GM13977 (cell line): ENCODE measurements at regions not wholly inside any gene's neighbourhood (a gene's known extent, or its start where the extent isn't known, plus 50 kb on each side); places are given as distances from the start of the nearest gene placed in this dataset.
"Not testable (repeated sequence)": the region's sequence is repeated elsewhere in the genome, so short reads cannot be mapped to it uniquely, and the experiment has no call there.

Experiments
- DNase-seq: peaks from one replicate; pipeline ENCODE4 v3.0.0; 2012; ENCODE audit warnings: low spot score
- in situ Hi-C: fragments of 300-500 bp; cut with MboI; formaldehyde crosslinking; loops from one replicate; pipeline ENCODE4 v1.12.0; 2022; ENCODE audit warnings: low sequenced_read_pairs, low pct_unique_long_range_greater_than_20kb, mixed read lengths, inconsistent platforms; ENCODE audit not compliant: unreplicated experiment
- TF ChIP-seq, protein P1 (sequence below): IDR thresholded peaks from 2 replicates; pipeline ENCODE4 v1.5.1; 2012; ENCODE audit warnings: mild to moderate bottlenecking, control low read depth; ENCODE audit not compliant: insufficient read depth; ENCODE audit errors: extremely low read depth, missing control alignments

DNA sequence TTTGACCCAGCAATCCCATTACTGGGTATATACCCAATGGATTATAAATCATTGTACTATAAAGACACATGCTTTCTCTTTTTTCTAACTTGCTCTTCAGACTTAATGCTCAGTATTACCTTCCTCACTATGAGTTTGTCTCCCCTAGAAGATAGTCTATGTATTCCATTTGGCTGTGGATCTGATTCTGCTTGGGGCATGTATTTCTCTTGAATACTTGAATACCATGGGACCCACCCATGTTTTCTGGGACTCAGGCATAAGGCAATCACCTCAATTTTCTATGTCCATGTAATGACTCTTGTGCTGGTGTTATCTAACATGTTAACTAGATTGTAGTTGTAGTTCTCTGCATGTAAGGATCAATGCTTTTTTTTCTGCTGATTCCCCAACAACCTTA is 70.4 kb upstream of the PPM1H start:
- DNase-seq, result no peak
- TF ChIP-seq, protein P1, sequence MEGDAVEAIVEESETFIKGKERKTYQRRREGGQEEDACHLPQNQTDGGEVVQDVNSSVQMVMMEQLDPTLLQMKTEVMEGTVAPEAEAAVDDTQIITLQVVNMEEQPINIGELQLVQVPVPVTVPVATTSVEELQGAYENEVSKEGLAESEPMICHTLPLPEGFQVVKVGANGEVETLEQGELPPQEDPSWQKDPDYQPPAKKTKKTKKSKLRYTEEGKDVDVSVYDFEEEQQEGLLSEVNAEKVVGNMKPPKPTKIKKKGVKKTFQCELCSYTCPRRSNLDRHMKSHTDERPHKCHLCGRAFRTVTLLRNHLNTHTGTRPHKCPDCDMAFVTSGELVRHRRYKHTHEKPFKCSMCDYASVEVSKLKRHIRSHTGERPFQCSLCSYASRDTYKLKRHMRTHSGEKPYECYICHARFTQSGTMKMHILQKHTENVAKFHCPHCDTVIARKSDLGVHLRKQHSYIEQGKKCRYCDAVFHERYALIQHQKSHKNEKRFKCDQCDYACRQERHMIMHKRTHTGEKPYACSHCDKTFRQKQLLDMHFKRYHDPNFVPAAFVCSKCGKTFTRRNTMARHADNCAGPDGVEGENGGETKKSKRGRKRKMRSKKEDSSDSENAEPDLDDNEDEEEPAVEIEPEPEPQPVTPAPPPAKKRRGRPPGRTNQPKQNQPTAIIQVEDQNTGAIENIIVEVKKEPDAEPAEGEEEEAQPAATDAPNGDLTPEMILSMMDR, result no peak
- in situ Hi-C loops, result no loop called here

DNA sequence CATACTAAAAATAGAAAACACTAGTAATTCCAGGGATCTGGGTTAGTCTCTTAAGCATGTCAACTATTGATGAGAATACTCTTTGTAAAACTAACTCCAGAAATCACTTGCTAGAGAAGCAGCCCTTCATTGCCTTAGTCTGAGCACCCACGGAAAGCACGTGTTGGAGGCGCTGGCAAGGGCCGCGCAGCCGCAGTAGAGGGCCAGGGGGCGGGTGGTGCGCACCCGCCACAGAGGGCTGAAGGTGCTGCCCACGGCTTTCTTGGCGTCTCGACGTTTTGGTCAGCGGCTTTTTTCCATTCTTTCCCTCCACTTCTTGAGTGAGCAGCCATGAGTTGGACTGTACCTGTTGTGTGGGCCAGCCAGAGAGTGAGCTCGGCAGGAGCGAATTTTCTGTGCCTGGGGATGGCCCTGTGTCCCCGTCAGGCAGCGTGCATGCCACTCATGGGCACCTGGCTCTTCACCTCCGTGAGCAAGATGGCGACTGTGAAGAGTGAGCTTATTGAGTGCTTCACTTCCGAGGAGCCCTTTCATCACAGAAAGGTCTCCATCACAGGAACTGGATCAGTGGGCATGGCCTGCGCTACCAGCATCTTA is 68.4 kb upstream of the PPM1H start:
- in situ Hi-C loops, result no loop called here
- TF ChIP-seq, protein P1, result no peak

DNA sequence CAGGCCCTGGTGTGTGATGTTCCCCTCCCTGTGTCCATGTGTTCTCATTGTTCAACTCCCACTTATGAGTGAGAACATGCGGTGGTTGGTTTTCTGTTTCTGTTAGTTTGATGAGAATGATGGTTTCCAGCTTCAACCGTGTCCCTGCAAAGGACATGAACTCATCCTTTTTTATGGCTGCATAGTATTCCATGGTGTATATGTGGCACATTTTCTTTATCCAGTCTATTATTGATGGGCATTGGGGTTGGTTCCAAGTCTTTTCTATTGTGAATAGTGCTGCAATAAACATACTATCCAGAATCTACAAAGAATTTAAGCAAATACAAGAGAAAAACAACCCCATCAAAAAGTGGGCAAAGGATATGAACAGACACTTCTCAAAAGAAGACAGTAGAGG is 67.1 kb upstream of the PPM1H start:
- in situ Hi-C loops, DNase-seq: not testable (repeated sequence)

More for the DNA sequence above, 68.4 kb upstream of the PPM1H start:
- DNase-seq, result no peak

DNA sequence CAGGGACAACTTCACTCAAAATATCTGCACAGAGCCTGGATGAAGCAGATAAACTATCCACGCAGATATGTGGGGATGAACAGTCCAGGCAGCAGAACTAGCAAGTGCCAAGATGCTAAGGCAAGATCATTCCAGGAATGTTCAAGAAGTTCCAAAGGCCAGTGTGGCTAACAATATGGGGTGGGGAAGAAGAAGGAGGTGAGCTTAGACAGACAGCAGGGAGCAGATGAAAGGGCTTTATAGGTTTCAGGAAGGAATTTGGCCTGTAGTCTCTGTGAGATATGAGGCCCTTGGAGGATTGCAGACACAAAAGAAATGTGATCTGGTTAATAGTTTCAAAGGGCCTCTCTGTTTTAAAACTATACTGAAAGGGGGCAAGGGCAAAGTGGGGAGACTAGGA is 63.5 kb upstream of the PPM1H start:
- DNase-seq, result no peak
- in situ Hi-C loops, result no loop called here

DNA sequence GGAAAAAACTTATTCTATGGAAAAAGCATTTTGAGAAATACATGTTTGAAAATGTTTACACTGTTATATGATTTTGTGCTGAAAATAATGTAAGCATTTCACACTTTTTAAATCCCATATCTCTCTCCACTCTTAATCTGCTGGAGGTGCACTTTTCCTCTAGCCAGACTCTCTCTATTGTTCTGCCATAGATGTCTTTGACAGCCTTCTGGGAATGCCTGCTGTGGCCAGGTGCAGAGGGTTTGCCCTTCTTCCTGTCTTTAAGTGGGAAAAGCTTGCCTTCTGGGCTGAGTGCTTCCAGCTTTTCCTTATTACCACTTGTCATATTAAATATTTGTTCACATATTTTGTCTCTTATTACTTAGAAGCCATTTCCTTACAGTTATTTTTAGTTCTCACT is 60.1 kb upstream of the PPM1H start:
- DNase-seq, result no peak
- TF ChIP-seq, protein P1, result no peak
- in situ Hi-C loops, result no loop called here

More for the DNA sequence above, 63.5 kb upstream of the PPM1H start:
- TF ChIP-seq, protein P1, result no peak

DNA sequence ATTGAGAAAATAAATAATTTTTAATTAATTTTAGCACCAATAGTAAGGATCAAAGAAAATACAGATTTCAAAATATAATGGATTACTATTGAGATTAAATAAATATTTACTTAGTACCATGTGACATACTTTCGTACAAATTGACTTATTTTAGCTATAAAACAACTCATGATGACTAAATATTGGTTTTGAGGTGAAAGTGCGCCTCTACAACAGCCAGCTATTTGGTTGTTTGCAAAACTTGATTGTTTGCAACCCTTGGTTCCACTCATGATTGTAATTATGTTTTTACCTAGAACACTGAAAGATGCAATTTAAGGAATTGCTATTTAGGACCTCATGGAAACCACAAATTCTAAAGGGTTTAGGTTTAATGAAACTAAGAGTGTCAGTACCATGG is 51.9 kb upstream of the PPM1H start:
- TF ChIP-seq, protein P1, result no peak
- in situ Hi-C loops, result no loop called here
- no peak for DNase-seq
